Activated T-helper 17 cell treated with anti-CD3 and anti-CD28 coated beads, Interleukin-2, amount 50 U/mL, for 72 hours (primary cell): ENCODE measurements at regions not wholly inside any gene's neighbourhood (a gene's known extent, or its start where the extent isn't known, plus 50 kb on each side); places are given as distances from the start of the nearest gene placed in this dataset.

Experiments used
- ATAC-seq: fragments of 150-1000 bp; cut with Tn5 transposase; replicated peaks from 2 replicates; pipeline ENCODE4 v1.10.0; 2021; ENCODE audit warnings: mild to moderate bottlenecking, moderate library complexity
- H3K27ac Mint-ChIP-seq: one replicate; pipeline ENCODE4 v1.8.0; 2022; ENCODE audit warnings: mixed read lengths
- H3K27me3 Mint-ChIP-seq: one replicate; pipeline ENCODE4 v1.8.0; 2022; ENCODE audit warnings: mixed read lengths
- H3K36me3 Mint-ChIP-seq: one replicate; pipeline ENCODE4 v1.8.0; 2022; ENCODE audit warnings: low read depth, mild to moderate bottlenecking, mixed read lengths
- H3K4me1 Mint-ChIP-seq: one replicate; pipeline ENCODE4 v1.8.0; 2022; ENCODE audit warnings: mixed read lengths
- H3K4me3 Mint-ChIP-seq: one replicate; pipeline ENCODE4 v1.8.0; 2022; ENCODE audit warnings: mild to moderate bottlenecking, mixed read lengths
- H3K9me3 Mint-ChIP-seq: one replicate; pipeline ENCODE4 v1.8.0; 2022; ENCODE audit warnings: mixed read lengths

GRCh38 chr16:62620275-62620674 is 584.0 kb upstream of the CDH8 start:
- no peaks in the 10 kb centered on the region for H3K4me1 Mint-ChIP-seq
- peaks cover 31% of the 10 kb centered on the region for H3K9me3 Mint-ChIP-seq

GRCh38 chr16:62615526-62615925 is 579.3 kb upstream of the CDH8 start:
- Mint-ChIP-seq H3K36me3 (no peaks in the 10 kb centered on the region), H3K4me1 (no peaks in the 10 kb centered on the region), H3K27me3 (no peaks in the 10 kb centered on the region), H3K4me3 (no peak overlapping the region), H3K27ac (no peak overlapping the region), H3K9me3 (peaks cover 37% of the 10 kb centered on the region)
- no peak for ATAC-seq

More at GRCh38 chr16:62620275-62620674, 584.0 kb upstream of the CDH8 start:
- H3K4me3 Mint-ChIP-seq: no peak overlapping the region
- H3K36me3 Mint-ChIP-seq: no peaks in the 10 kb centered on the region
- no peaks in the 10 kb centered on the region for H3K27me3 Mint-ChIP-seq
- H3K27ac Mint-ChIP-seq: no peak overlapping the region
- ATAC-seq: no peak

GRCh38 chr16:62610291-62610690 is 574.1 kb upstream of the CDH8 start:
- H3K27ac Mint-ChIP-seq: no peak overlapping the region
- no peak for ATAC-seq
- H3K4me3 Mint-ChIP-seq: no peak overlapping the region
- H3K9me3 Mint-ChIP-seq: peaks cover 29% of the 10 kb centered on the region
- H3K27me3 Mint-ChIP-seq: no peaks in the 10 kb centered on the region
- H3K36me3 Mint-ChIP-seq: no peaks in the 10 kb centered on the region
- no peaks in the 10 kb centered on the region for H3K4me1 Mint-ChIP-seq

GRCh38 chr16:62602790-62603189 is 566.6 kb upstream of the CDH8 start:
- Mint-ChIP-seq H3K27me3 (no peaks in the 10 kb centered on the region), H3K9me3 (peaks cover 21% of the 10 kb centered on the region), H3K4me1 (no peaks in the 10 kb centered on the region), H3K36me3 (no peaks in the 10 kb centered on the region), H3K4me3 (no peak overlapping the region), H3K27ac (no peak overlapping the region)
- ATAC-seq: no peak

GRCh38 chr16:62597875-62598274 is 561.6 kb upstream of the CDH8 start:
- H3K36me3 Mint-ChIP-seq: no peaks in the 10 kb centered on the region
- H3K4me1 Mint-ChIP-seq: no peaks in the 10 kb centered on the region
- ATAC-seq: no peak
- H3K4me3 Mint-ChIP-seq: no peak overlapping the region
- H3K27ac Mint-ChIP-seq: no peak overlapping the region
- no peaks in the 10 kb centered on the region for H3K27me3 Mint-ChIP-seq
- H3K9me3 Mint-ChIP-seq: peaks cover 16% of the 10 kb centered on the region

GRCh38 chr16:62596584-62596983 is 560.3 kb upstream of the CDH8 start:
- no peak for ATAC-seq
- no peak overlapping the region for H3K27ac Mint-ChIP-seq
- no peaks in the 10 kb centered on the region for H3K4me1 Mint-ChIP-seq
- H3K27me3 Mint-ChIP-seq: no peaks in the 10 kb centered on the region
- peaks cover 16% of the 10 kb centered on the region for H3K9me3 Mint-ChIP-seq
- H3K4me3 Mint-ChIP-seq: no peak overlapping the region
- no peaks in the 10 kb centered on the region for H3K36me3 Mint-ChIP-seq

GRCh38 chr16:62596125-62596524 is 559.9 kb upstream of the CDH8 start:
- Mint-ChIP-seq H3K27ac (no peak overlapping the region), H3K9me3 (peaks cover 16% of the 10 kb centered on the region), H3K4me1 (no peaks in the 10 kb centered on the region), H3K36me3 (no peaks in the 10 kb centered on the region), H3K27me3 (no peaks in the 10 kb centered on the region), H3K4me3 (no peak overlapping the region)
- ATAC-seq: no peak

- Mint-ChIP-seq H3K27ac (no peak overlapping the region), H3K36me3 (no peaks in the 10 kb centered on the region)
- ATAC-seq: no peak
Measured at GRCh38 chr16:62586128-62586862, 550.1 kb upstream of the CDH8 start.

GRCh38 chr16:62585041-62585545 is 548.9 kb upstream of the CDH8 start:
- ATAC-seq: no peak
- no peaks in the 10 kb centered on the region for H3K27me3 Mint-ChIP-seq
- H3K36me3 Mint-ChIP-seq: no peaks in the 10 kb centered on the region
- no peak overlapping the region for H3K4me3 Mint-ChIP-seq
- H3K27ac Mint-ChIP-seq: no peak overlapping the region
- H3K4me1 Mint-ChIP-seq: no peaks in the 10 kb centered on the region
- peaks cover 23% of the 10 kb centered on the region for H3K9me3 Mint-ChIP-seq

More at GRCh38 chr16:62586128-62586862, 550.1 kb upstream of the CDH8 start:
- peaks cover 28% of the 10 kb centered on the region for H3K9me3 Mint-ChIP-seq
- H3K4me3 Mint-ChIP-seq: no peak overlapping the region
- H3K27me3 Mint-ChIP-seq: no peaks in the 10 kb centered on the region
- no peaks in the 10 kb centered on the region for H3K4me1 Mint-ChIP-seq

GRCh38 chr16:62583414-62583813 is 547.2 kb upstream of the CDH8 start:
- no peaks in the 10 kb centered on the region for H3K27me3 Mint-ChIP-seq
- no peaks in the 10 kb centered on the region for H3K36me3 Mint-ChIP-seq
- peaks cover 22% of the 10 kb centered on the region for H3K9me3 Mint-ChIP-seq
- H3K4me3 Mint-ChIP-seq: no peak overlapping the region
- ATAC-seq: no peak
- H3K4me1 Mint-ChIP-seq: no peaks in the 10 kb centered on the region
- no peak overlapping the region for H3K27ac Mint-ChIP-seq

GRCh38 chr16:62573466-62573865 is 537.2 kb upstream of the CDH8 start:
- H3K27me3 Mint-ChIP-seq: no peaks in the 10 kb centered on the region
- no peak overlapping the region for H3K27ac Mint-ChIP-seq
- ATAC-seq: no peak

GRCh38 chr16:62568926-62569325 is 532.7 kb upstream of the CDH8 start:
- Mint-ChIP-seq H3K27ac (no peak overlapping the region), H3K4me1 (no peaks in the 10 kb centered on the region), H3K27me3 (no peaks in the 10 kb centered on the region), H3K36me3 (no peaks in the 10 kb centered on the region), H3K9me3 (peaks cover 7% of the 10 kb centered on the region), H3K4me3 (no peak overlapping the region)
- no peak for ATAC-seq

More at GRCh38 chr16:62573466-62573865, 537.2 kb upstream of the CDH8 start:
- Mint-ChIP-seq H3K36me3 (no peaks in the 10 kb centered on the region), H3K4me3 (no peak overlapping the region), H3K9me3 (peaks cover 9% of the 10 kb centered on the region), H3K4me1 (no peaks in the 10 kb centered on the region)

GRCh38 chr16:62565706-62566105 is 529.5 kb upstream of the CDH8 start:
- H3K27me3 Mint-ChIP-seq: no peaks in the 10 kb centered on the region
- no peak overlapping the region for H3K27ac Mint-ChIP-seq
- no peaks in the 10 kb centered on the region for H3K4me1 Mint-ChIP-seq
- peaks cover 19% of the 10 kb centered on the region for H3K9me3 Mint-ChIP-seq
- no peaks in the 10 kb centered on the region for H3K36me3 Mint-ChIP-seq
- no peak for ATAC-seq
- H3K4me3 Mint-ChIP-seq: no peak overlapping the region

GRCh38 chr16:62564291-62564690 is 528.1 kb upstream of the CDH8 start:
- Mint-ChIP-seq H3K4me1 (no peaks in the 10 kb centered on the region), H3K27me3 (no peaks in the 10 kb centered on the region), H3K4me3 (no peak overlapping the region), H3K36me3 (no peaks in the 10 kb centered on the region), H3K9me3 (peaks cover 24% of the 10 kb centered on the region), H3K27ac (no peak overlapping the region)
- no peak for ATAC-seq

- no peaks in the 10 kb centered on the region for H3K36me3 Mint-ChIP-seq
- H3K27ac Mint-ChIP-seq: no peak overlapping the region
- no peaks in the 10 kb centered on the region for H3K4me1 Mint-ChIP-seq
- no peaks in the 10 kb centered on the region for H3K27me3 Mint-ChIP-seq
- no peak overlapping the region for H3K4me3 Mint-ChIP-seq
- H3K9me3 Mint-ChIP-seq: peaks cover 29% of the 10 kb centered on the region
- ATAC-seq: no peak
Measured at GRCh38 chr16:62562121-62562520, 525.9 kb upstream of the CDH8 start.
